GM12878 (cell line): ENCODE measurements at regions not wholly inside any gene's neighbourhood (a gene's known extent, or its start where the extent isn't known, plus 50 kb on each side); places are given as distances from the start of the nearest gene placed in this dataset.

Experiments
- ATAC-seq: fragments of 200-7000 bp; cut with Tn5 transposase; 3 replicates; pipeline ENCODE4 v1.9.1; 2020; ENCODE audit warnings: mild to moderate bottlenecking, moderate library complexity
- BruUV-seq: library from RNA; stranded (reverse); fragments of 400-500 nt; replicated peaks from 2 replicates; lab custom pipeline; 2021; lab: Mats Ljungman, UMichigan
- CTCF ChIA-PET: fragments of 300-600 bp; sonication (Branson Sonifier 250); formaldehyde crosslinking; extraction: SDS; loops from one replicate; lab custom pipeline; 2021; ENCODE audit warnings: inconsistent platforms; lab: Yijun Ruan, JAX
- POLR2A ChIA-PET: fragments of 350-600 bp; formaldehyde crosslinking; extraction: SDS; loops from one replicate; lab custom pipeline; 2021; ENCODE audit warnings: inconsistent platforms; lab: Charles Lee
- RAD21 ChIA-PET: fragments of 300-600 bp; sonication (Branson Sonifier 250); formaldehyde crosslinking; loops from one replicate; lab custom pipeline; 2023; ENCODE audit warnings: antibody characterized with exemption; ENCODE audit not compliant: unreplicated experiment; lab: Charles Lee
- SMC1A ChIA-PET: fragments of 300-600 bp; sonication (Branson Sonifier 250); formaldehyde crosslinking; loops from one replicate; lab custom pipeline; 2023; ENCODE audit not compliant: unreplicated experiment, uncharacterized antibody; lab: Charles Lee
- DNase-seq: peaks from one replicate; pipeline ENCODE4 v3.0.0-alpha.2; 2011; ENCODE audit warnings: low read depth, low spot score
- FAIRE-seq: peaks from 3 replicates; lab custom pipeline; 2011; peaks lifted over from hg19 to GRCh38; lab: Jason Lieb, UNC
- H2AFZ ChIP-seq: 2 replicates; pipeline ENCODE4 v1.6.0; 2011; ENCODE audit warnings: low read depth, low read length, control low read depth; ENCODE audit not compliant: control insufficient read depth
- H3K27ac ChIP-seq: 2 replicates; pipeline ENCODE4 v1.5.1; 2011; ENCODE audit warnings: control low read depth; ENCODE audit not compliant: control insufficient read depth, insufficient read depth
- H3K27me3 ChIP-seq, 2 experiments: replicated peaks in 1 of 2; 2 replicates each; pipeline versions ENCODE4 v1.6.0 to v1.6.1; 2011; ENCODE audit warnings: low read length in 1 of 2; ENCODE audit not compliant: control insufficient read depth in 2 of 2, insufficient read depth in 2 of 2
- H3K36me3 ChIP-seq, 2 experiments: 2 replicates each; pipeline ENCODE4 v1.5.1; 2011; ENCODE audit warnings: low read length in 1 of 2; ENCODE audit not compliant: control insufficient read depth in 2 of 2, insufficient read depth in 2 of 2
- H3K4me1 ChIP-seq: 2 replicates; pipeline ENCODE4 v1.6.1; 2011; ENCODE audit warnings: mild to moderate bottlenecking, low read length, moderate library complexity, mixed read lengths; ENCODE audit not compliant: control insufficient read depth, insufficient read depth
- H3K4me2 ChIP-seq: 2 replicates; pipeline ENCODE4 v1.6.0; 2011; ENCODE audit warnings: control low read depth; ENCODE audit not compliant: control insufficient read depth, insufficient read depth
- H3K4me3 ChIP-seq: fragments of 200-600 bp; sonication (generic); 2 replicates; pipeline ENCODE4 v1.5.1; 2016
- H3K79me2 ChIP-seq: 2 replicates; pipeline ENCODE4 v1.6.0; 2011; ENCODE audit warnings: low read length; ENCODE audit not compliant: control insufficient read depth, insufficient read depth
- H3K9ac ChIP-seq: 2 replicates; pipeline ENCODE4 v1.8.0; 2011; ENCODE audit warnings: low read length, control low read depth, mixed read lengths; ENCODE audit not compliant: control insufficient read depth, insufficient read depth
- H3K9me3 ChIP-seq: replicated peaks from 3 replicates; pipeline ENCODE4 v1.5.1; 2011; ENCODE audit warnings: mild to moderate bottlenecking, low read length; ENCODE audit not compliant: control insufficient read depth, insufficient read depth
- H4K20me1 ChIP-seq: 2 replicates; pipeline ENCODE4 v1.6.0; 2011; ENCODE audit not compliant: control insufficient read depth, insufficient read depth
- ASH2L ChIP-seq: fragments of 300-600, 200-600 bp; sonication (generic); IDR thresholded peaks from 2 replicates; pipeline ENCODE4 v1.6.1; 2017; ENCODE audit warnings: low read depth, mild to moderate bottlenecking, borderline replicate concordance
- BHLHE40 ChIP-seq, 2 experiments: fragments of 450-650 bp in 1 of 2; IDR thresholded peaks; 2 replicates each; pipeline ENCODE4 v1.6.1; 2011 to 2017; ENCODE audit warnings: low read depth in 2 of 2, borderline replicate concordance in 1 of 2, improper control_type of control experiment in 1 of 2, low read length in 1 of 2, mild to moderate bottlenecking in 1 of 2
- BMI1 ChIP-seq: fragments of 450-650 bp; IDR thresholded peaks from 2 replicates; pipeline ENCODE4 v1.6.1; 2016; ENCODE audit warnings: mild to moderate bottlenecking, moderate library complexity, borderline replicate concordance
- CBX5 ChIP-seq: sonication (generic); IDR thresholded peaks from 2 replicates; pipeline ENCODE4 v1.6.1; 2016; ENCODE audit warnings: low read depth, moderate library complexity, mild to moderate bottlenecking, inconsistent platforms
- EP300 ChIP-seq, 2 experiments: fragments of 150-350 bp in 1 of 2; IDR thresholded peaks; 2 replicates each; pipeline ENCODE4 v1.6.1; 2011 to 2012; ENCODE audit warnings: low read depth in 2 of 2, low read length in 2 of 2, borderline replicate concordance in 1 of 2, improper control_type of control experiment in 1 of 2, inconsistent platforms in 1 of 2; ENCODE audit not compliant: control insufficient read depth in 1 of 2
- FOXM1 ChIP-seq: IDR thresholded peaks from 2 replicates; pipeline ENCODE4 v1.6.1; 2012; ENCODE audit warnings: low read depth, mild to moderate bottlenecking, inconsistent platforms, low read length, moderate library complexity
- GATAD2B ChIP-seq: fragments of 450-650 bp; conservative IDR thresholded peaks from 2 replicates; pipeline ENCODE4 v1.6.1; 2017; ENCODE audit warnings: low read depth, mild to moderate bottlenecking, moderate library complexity
- HDGF ChIP-seq: fragments of 450-650 bp; IDR thresholded peaks from 2 replicates; pipeline ENCODE4 v1.6.1; 2016; ENCODE audit warnings: antibody characterized with exemption
- NFIC ChIP-seq: IDR thresholded peaks from 2 replicates; pipeline ENCODE4 v1.6.1; 2012; ENCODE audit warnings: low read depth, mild to moderate bottlenecking, inconsistent platforms, low read length, moderate library complexity
- NR2C1 ChIP-seq: fragments of 450-650 bp; IDR thresholded peaks from 2 replicates; pipeline ENCODE4 v1.6.1; 2017; ENCODE audit warnings: antibody characterized with exemption, mild to moderate bottlenecking, moderate library complexity
- NR2F1 ChIP-seq: fragments of 450-650 bp; conservative IDR thresholded peaks from 2 replicates; pipeline ENCODE4 v1.6.1; 2017; ENCODE audit warnings: mild to moderate bottlenecking
- PAX8 ChIP-seq: fragments of 450-650 bp; IDR thresholded peaks from 2 replicates; pipeline ENCODE4 v1.6.1; 2017; ENCODE audit warnings: mild to moderate bottlenecking, moderate library complexity
- PML ChIP-seq: IDR thresholded peaks from 2 replicates; pipeline ENCODE4 v1.6.1; 2012; ENCODE audit warnings: low read length, inconsistent platforms
- POLR2AphosphoS2 ChIP-seq: IDR thresholded peaks from 2 replicates; pipeline ENCODE4 v1.6.1; 2011; ENCODE audit warnings: low read depth, mild to moderate bottlenecking, low read length, improper control_type of control experiment, moderate library complexity
- RAD51 ChIP-seq: fragments of 450-650 bp; IDR thresholded peaks from 2 replicates; pipeline ENCODE4 v1.6.1; 2016; ENCODE audit warnings: moderate library complexity, mild to moderate bottlenecking, inconsistent platforms
- SMAD1 ChIP-seq: fragments of 450-650 bp; IDR thresholded peaks from 2 replicates; pipeline ENCODE4 v1.6.1; 2018; ENCODE audit warnings: mild to moderate bottlenecking, low read depth; ENCODE audit not compliant: partially characterized antibody
- SMC3 ChIP-seq: IDR thresholded peaks from 2 replicates; pipeline ENCODE4 v1.6.1; 2011; ENCODE audit warnings: low read length, improper control_type of control experiment, borderline replicate concordance
- STAT3 ChIP-seq: IDR thresholded peaks from 2 replicates; pipeline ENCODE4 v1.6.1; 2011; ENCODE audit warnings: low read depth, low read length, improper control_type of control experiment
- SUPT20H ChIP-seq: IDR thresholded peaks from 2 replicates; pipeline ENCODE4 v1.6.1; 2011; ENCODE audit warnings: low read depth, mild to moderate bottlenecking, low read length, moderate library complexity, borderline replicate concordance; ENCODE audit not compliant: control insufficient read depth
- SUZ12 ChIP-seq: fragments of 200-600 bp; sonication (generic); IDR thresholded peaks from one replicate; pipeline ENCODE4 v1.6.1; 2018; ENCODE audit warnings: antibody characterized with exemption, mild to moderate bottlenecking; ENCODE audit not compliant: unreplicated experiment
- TARDBP ChIP-seq: IDR thresholded peaks from 2 replicates; pipeline ENCODE4 v1.6.1; 2016; ENCODE audit warnings: borderline replicate concordance
- ZNF384 ChIP-seq: IDR thresholded peaks from 2 replicates; pipeline ENCODE4 v1.6.1; 2012; ENCODE audit warnings: low read depth, mild to moderate bottlenecking, low read length, improper control_type of control experiment, borderline replicate concordance
- WGBS: methylation state at CpG from one replicate; pipeline ENCODE4 v1.1.6; 2016; ENCODE audit warnings: low lambda C conversion rate; ENCODE audit not compliant: insufficient replicate concordance, insufficient coverage; ENCODE audit errors: missing lambda C conversion rate; 5-methylcytosine and 5-hydroxymethylcytosine counted together
- in situ Hi-C: fragments of 300-500 bp; cut with MboI; formaldehyde crosslinking; loops from 9 replicates; pipeline ENCODE4 v1.14.3; 2018; ENCODE audit warnings: mixed read lengths
- intact Hi-C: fragments of 100-400 bp; cut with micrococcal nuclease; formaldehyde crosslinking; loops from one replicate; pipeline ENCODE4 v1.14.2; 2022; ENCODE audit not compliant: unreplicated experiment
- TF ChIP-seq, protein P1 (sequence below): IDR thresholded peaks from 2 replicates; pipeline ENCODE4 v1.6.1; 2012; ENCODE audit warnings: mild to moderate bottlenecking, low read depth, low read length

DNA sequence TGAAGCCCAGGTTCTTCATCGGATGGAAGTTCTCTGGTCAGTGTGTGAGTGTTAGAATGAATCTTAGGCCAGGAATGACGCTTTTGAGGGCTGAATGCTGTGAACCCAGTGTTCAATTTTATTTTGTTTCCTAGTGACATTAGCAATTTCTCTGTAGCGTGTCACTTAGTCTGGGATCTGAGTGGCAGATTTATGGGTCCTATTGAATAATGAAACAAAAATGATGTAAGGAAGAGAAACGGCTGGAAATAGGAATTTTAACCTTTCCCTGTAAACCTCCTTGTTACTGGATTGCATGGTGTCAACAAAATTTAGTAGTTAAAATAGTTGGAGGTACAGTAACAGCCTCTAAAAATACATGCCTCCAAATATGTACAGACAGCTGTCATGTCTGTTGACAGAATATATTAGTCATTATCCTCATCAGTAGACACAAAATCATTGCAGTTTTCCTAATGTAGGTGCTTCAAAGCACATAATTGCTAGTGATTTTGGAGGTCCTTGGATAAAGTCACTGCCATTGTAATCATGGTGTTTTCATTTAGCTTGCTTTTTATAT is 223.8 kb upstream of the SPRED2 start (continued):
- TF ChIP-seq EP300 (IDR thresholded peaks at IDR 0.05; ENCODE audit: borderline replicate concordance in 1 of 2, control insufficient read depth in 1 of 2, low read depth in 2 of 2, low read length in 2 of 2) = no peak
- no peak for TF ChIP-seq RAD51
- TF ChIP-seq HDGF = no peak
- no peak for TF ChIP-seq NFIC
- no peak for TF ChIP-seq TARDBP

DNA sequence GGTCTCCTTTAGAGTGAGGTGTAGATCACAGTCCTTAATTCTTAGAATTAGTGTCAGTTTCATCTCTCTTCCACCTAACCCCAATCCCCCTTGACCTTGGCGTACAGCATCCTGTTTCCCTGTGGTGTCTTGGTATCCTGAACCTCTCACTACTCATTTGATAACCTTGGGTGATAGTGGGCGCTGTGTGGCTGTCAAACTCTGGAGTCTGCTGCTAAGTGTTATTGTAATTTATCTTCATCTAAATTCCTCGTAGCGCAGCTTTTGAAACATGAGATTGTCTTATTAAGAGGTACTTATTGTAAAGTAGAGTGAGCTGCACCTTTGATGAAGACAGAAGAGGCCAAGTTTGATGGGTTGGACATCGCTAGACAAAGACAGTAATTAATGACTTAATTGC is 222.6 kb upstream of the SPRED2 start:
- Histone ChIP-seq H3K4me1 (0 out of 2 replicates have a peak, but pooled peaks cover 2% of the 10 kb centered on the region), H2AFZ (no peak overlapping the region), H3K79me2 (no peaks in the 10 kb centered on the region), H3K4me3 (no peak overlapping the region), H4K20me1 (no peaks in the 10 kb centered on the region), H3K36me3 (no peaks in the 10 kb centered on the region), H3K4me2 (no peak overlapping the region), H3K9ac (no peak overlapping the region), H3K27me3 (no peaks in the 10 kb centered on the region; a peak in 1 of 4 replicates)
- POLR2A ChIA-PET = no interaction called here
- intact Hi-C loops (no loop called here), in situ Hi-C loops (no loop called here)
- ATAC-seq = no peak
- no TSS peak for BruUV-seq
- CTCF ChIA-PET = interaction anchor here (1.0 kb wide), 1 partner anchor 15 kb away, joined by 4 read pairs; no protein-coding TSS in a partner anchor
- RAD21 ChIA-PET = no interaction called here
- SMC1A ChIA-PET = interaction anchor here (0.5 kb wide), 1 partner anchor 663 kb away, joined by 3 read pairs; no protein-coding TSS in a partner anchor
- TF ChIP-seq, protein P1, sequence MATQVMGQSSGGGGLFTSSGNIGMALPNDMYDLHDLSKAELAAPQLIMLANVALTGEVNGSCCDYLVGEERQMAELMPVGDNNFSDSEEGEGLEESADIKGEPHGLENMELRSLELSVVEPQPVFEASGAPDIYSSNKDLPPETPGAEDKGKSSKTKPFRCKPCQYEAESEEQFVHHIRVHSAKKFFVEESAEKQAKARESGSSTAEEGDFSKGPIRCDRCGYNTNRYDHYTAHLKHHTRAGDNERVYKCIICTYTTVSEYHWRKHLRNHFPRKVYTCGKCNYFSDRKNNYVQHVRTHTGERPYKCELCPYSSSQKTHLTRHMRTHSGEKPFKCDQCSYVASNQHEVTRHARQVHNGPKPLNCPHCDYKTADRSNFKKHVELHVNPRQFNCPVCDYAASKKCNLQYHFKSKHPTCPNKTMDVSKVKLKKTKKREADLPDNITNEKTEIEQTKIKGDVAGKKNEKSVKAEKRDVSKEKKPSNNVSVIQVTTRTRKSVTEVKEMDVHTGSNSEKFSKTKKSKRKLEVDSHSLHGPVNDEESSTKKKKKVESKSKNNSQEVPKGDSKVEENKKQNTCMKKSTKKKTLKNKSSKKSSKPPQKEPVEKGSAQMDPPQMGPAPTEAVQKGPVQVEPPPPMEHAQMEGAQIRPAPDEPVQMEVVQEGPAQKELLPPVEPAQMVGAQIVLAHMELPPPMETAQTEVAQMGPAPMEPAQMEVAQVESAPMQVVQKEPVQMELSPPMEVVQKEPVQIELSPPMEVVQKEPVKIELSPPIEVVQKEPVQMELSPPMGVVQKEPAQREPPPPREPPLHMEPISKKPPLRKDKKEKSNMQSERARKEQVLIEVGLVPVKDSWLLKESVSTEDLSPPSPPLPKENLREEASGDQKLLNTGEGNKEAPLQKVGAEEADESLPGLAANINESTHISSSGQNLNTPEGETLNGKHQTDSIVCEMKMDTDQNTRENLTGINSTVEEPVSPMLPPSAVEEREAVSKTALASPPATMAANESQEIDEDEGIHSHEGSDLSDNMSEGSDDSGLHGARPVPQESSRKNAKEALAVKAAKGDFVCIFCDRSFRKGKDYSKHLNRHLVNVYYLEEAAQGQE = no peak
- TF ChIP-seq SMC3 (no peak), SUZ12 (no peak), STAT3 (no peak), ASH2L (no peak), POLR2AphosphoS2 (no peak), BMI1 (no peak), PAX8 (no peak), SMAD1 (no peak), CBX5 (no peak), BHLHE40 (IDR thresholded peaks at IDR 0.05; ENCODE audit: borderline replicate concordance in 1 of 2, low read depth in 2 of 2, low read length in 1 of 2) (no peak), FOXM1 (no peak), GATAD2B (no peak), SUPT20H (no peak), PML (no peak), ZNF384 (no peak), NR2C1 (no peak), NR2F1 (no peak)
- TF ChIP-seq, all 136 proteins: peak for 0
- FAIRE-seq (no peak), DNase-seq (no peak)
- WGBS = 75% methylated on average over 5 of the region's 5 CpGs
- Histone ChIP-seq H3K9me3 (no peaks in the 10 kb centered on the region), H3K27ac (no peak overlapping the region)
